ENCODE measurements at regions not wholly inside any gene's neighbourhood (a gene's known extent, or its start where the extent isn't known, plus 50 kb on each side); places are given as distances from the start of the nearest gene placed in this dataset.

DNA sequence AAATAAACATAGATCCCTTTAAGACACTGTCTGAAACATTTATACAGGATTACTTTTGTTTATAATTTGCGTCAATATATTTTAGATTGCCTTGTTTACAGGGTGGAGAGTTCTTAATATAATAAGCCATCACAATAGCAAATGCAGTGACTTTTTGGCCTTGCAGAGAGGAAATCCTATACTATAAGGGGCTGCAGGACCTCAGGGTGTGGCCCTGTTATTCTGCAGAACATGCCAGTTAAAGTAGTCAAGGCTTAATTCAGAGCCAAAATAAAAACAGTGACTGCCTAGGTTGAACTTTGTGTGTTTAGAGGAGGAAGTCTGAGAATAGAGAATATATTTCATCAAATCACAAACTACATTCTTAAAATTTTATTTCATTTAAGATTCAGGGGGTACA lies 381.6 kb downstream of the DUSP6 start:
- H3K9ac ChIP-seq (ENCODE audit: low read depth, low read length): no peak overlapping the region
- no peaks in the 10 kb centered on the region for H3K9me3 ChIP-seq (ENCODE audit: control insufficient read depth, insufficient read depth, low read length)
- H3K4me1 ChIP-seq (ENCODE audit: control insufficient read depth, insufficient read depth, low read length): no peaks in the 10 kb centered on the region
- H3K4me3 ChIP-seq (ENCODE audit: low read depth, low read length): no peak overlapping the region
- no peaks in the 10 kb centered on the region for H3K27me3 ChIP-seq (ENCODE audit: control insufficient read depth, insufficient read depth, low read length)
- H3K36me3 ChIP-seq (ENCODE audit: control insufficient read depth, insufficient read depth, low read length): no peaks in the 10 kb centered on the region

- no peaks in the 10 kb centered on the region for H3K4me1 ChIP-seq (ENCODE audit: control insufficient read depth, insufficient read depth, low read length)
- H3K4me3 ChIP-seq (ENCODE audit: low read depth, low read length): no peak overlapping the region
- H3K9ac ChIP-seq (ENCODE audit: low read depth, low read length): no peak overlapping the region
- no peaks in the 10 kb centered on the region for H3K27me3 ChIP-seq (ENCODE audit: control insufficient read depth, insufficient read depth, low read length)
- no peaks in the 10 kb centered on the region for H3K9me3 ChIP-seq (ENCODE audit: control insufficient read depth, insufficient read depth, low read length)
- no peaks in the 10 kb centered on the region for H3K36me3 ChIP-seq (ENCODE audit: control insufficient read depth, insufficient read depth, low read length)
Measured at GRCh38 chr12:88969127-88969526, 383.2 kb downstream of the DUSP6 start.

GRCh38 chr12:88960213-88960878 lies 380.1 kb upstream of the KITLG start:
- Histone ChIP-seq H3K9me3 (ENCODE audit: control insufficient read depth, insufficient read depth, low read length) (no peaks in the 10 kb centered on the region), H3K9ac (ENCODE audit: low read depth, low read length) (no peak overlapping the region), H3K36me3 (ENCODE audit: control insufficient read depth, insufficient read depth, low read length) (no peaks in the 10 kb centered on the region), H3K4me3 (ENCODE audit: low read depth, low read length) (no peak overlapping the region), H3K27me3 (ENCODE audit: control insufficient read depth, insufficient read depth, low read length) (peaks cover 4% of the 10 kb centered on the region), H3K4me1 (ENCODE audit: control insufficient read depth, insufficient read depth, low read length) (peaks cover 19% of the 10 kb centered on the region)

DNA sequence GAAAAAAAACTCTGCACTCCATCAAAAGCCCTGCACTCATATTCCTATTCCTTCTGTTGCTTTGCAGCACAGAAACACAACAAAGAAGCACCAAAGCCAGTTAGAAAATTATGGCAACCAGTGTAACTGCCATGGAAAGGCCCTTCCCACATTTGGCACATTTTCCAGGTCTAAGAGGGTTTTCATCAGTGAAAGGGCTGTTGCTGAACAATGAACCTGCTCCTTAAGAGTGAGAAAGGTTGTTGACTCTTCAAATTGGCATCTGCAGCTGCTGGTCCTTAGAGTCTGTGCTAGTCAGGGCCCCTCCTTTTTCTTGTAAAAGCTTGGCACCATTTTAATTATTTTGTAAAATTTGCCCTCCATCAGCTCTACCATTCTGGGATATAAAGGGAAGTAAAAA lies 378.7 kb upstream of the KITLG start:
- Histone ChIP-seq H3K4me1 (ENCODE audit: control insufficient read depth, insufficient read depth, low read length) (peaks cover 24% of the 10 kb centered on the region), H3K9ac (ENCODE audit: low read depth, low read length) (no peak overlapping the region), H3K27me3 (ENCODE audit: control insufficient read depth, insufficient read depth, low read length) (peaks cover 13% of the 10 kb centered on the region), H3K4me3 (ENCODE audit: low read depth, low read length) (no peak overlapping the region), H3K9me3 (ENCODE audit: control insufficient read depth, insufficient read depth, low read length) (no peaks in the 10 kb centered on the region), H3K36me3 (ENCODE audit: control insufficient read depth, insufficient read depth, low read length) (no peaks in the 10 kb centered on the region)

- no peak overlapping the region for H3K9ac ChIP-seq (ENCODE audit: low read depth, low read length)
- H3K9me3 ChIP-seq (ENCODE audit: control insufficient read depth, insufficient read depth, low read length): no peaks in the 10 kb centered on the region
- H3K4me1 ChIP-seq (ENCODE audit: control insufficient read depth, insufficient read depth, low read length): peaks cover 24% of the 10 kb centered on the region
- H3K27me3 ChIP-seq (ENCODE audit: control insufficient read depth, insufficient read depth, low read length): peaks cover 21% of the 10 kb centered on the region
- no peaks in the 10 kb centered on the region for H3K36me3 ChIP-seq (ENCODE audit: control insufficient read depth, insufficient read depth, low read length)
- no peak overlapping the region for H3K4me3 ChIP-seq (ENCODE audit: low read depth, low read length)
Measured at GRCh38 chr12:88958153-88958552, 377.9 kb upstream of the KITLG start.

GRCh38 chr12:88957358-88957757 lies 377.1 kb upstream of the KITLG start:
- Histone ChIP-seq H3K9me3 (ENCODE audit: control insufficient read depth, insufficient read depth, low read length) (no peaks in the 10 kb centered on the region), H3K9ac (ENCODE audit: low read depth, low read length) (no peak overlapping the region), H3K4me3 (ENCODE audit: low read depth, low read length) (no peak overlapping the region), H3K27me3 (ENCODE audit: control insufficient read depth, insufficient read depth, low read length) (peaks cover 26% of the 10 kb centered on the region), H3K4me1 (ENCODE audit: control insufficient read depth, insufficient read depth, low read length) (peaks cover 28% of the 10 kb centered on the region), H3K36me3 (ENCODE audit: control insufficient read depth, insufficient read depth, low read length) (no peaks in the 10 kb centered on the region)

DNA sequence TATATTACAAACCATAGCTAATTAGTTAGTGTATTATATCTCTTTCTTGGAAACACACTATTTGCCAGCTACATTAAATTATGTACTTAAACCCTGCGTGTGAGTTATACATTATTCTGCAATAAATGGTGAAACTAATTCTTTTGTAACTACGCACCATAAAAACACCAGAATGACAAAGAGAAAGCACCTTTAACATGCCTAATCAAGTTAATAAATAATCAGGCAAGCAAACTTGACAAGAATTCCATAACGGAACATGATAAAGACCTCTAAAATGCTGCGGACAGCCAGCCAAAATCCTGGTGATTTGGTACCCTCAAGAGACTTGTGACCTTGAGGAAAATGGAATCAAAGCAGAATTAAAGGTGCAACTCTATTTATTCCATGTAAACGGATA lies 375.3 kb upstream of the KITLG start:
- H3K9me3 ChIP-seq (ENCODE audit: control insufficient read depth, insufficient read depth, low read length): no peaks in the 10 kb centered on the region
- no peaks in the 10 kb centered on the region for H3K36me3 ChIP-seq (ENCODE audit: control insufficient read depth, insufficient read depth, low read length)
- H3K4me3 ChIP-seq (ENCODE audit: low read depth, low read length): no peak overlapping the region
- H3K27me3 ChIP-seq (ENCODE audit: control insufficient read depth, insufficient read depth, low read length): peaks cover 34% of the 10 kb centered on the region
- no peak overlapping the region for H3K9ac ChIP-seq (ENCODE audit: low read depth, low read length)
- H3K4me1 ChIP-seq (ENCODE audit: control insufficient read depth, insufficient read depth, low read length): peaks cover 32% of the 10 kb centered on the region

- H3K9me3 ChIP-seq (ENCODE audit: control insufficient read depth, insufficient read depth, low read length): no peaks in the 10 kb centered on the region
- no peak overlapping the region for H3K9ac ChIP-seq (ENCODE audit: low read depth, low read length)
- H3K4me3 ChIP-seq (ENCODE audit: low read depth, low read length): no peak overlapping the region
- peaks cover 18% of the 10 kb centered on the region for H3K4me1 ChIP-seq (ENCODE audit: control insufficient read depth, insufficient read depth, low read length)
- H3K27me3 ChIP-seq (ENCODE audit: control insufficient read depth, insufficient read depth, low read length): peaks cover 37% of the 10 kb centered on the region
- no peaks in the 10 kb centered on the region for H3K36me3 ChIP-seq (ENCODE audit: control insufficient read depth, insufficient read depth, low read length)
Measured at GRCh38 chr12:88953029-88953586, 372.8 kb upstream of the KITLG start.

GRCh38 chr12:88952562-88952942 lies 372.3 kb upstream of the KITLG start:
- H3K9ac ChIP-seq (ENCODE audit: low read depth, low read length): no peak overlapping the region
- no peak overlapping the region for H3K4me3 ChIP-seq (ENCODE audit: low read depth, low read length)
- H3K27me3 ChIP-seq (ENCODE audit: control insufficient read depth, insufficient read depth, low read length): peaks cover 37% of the 10 kb centered on the region
- H3K36me3 ChIP-seq (ENCODE audit: control insufficient read depth, insufficient read depth, low read length): no peaks in the 10 kb centered on the region
- H3K4me1 ChIP-seq (ENCODE audit: control insufficient read depth, insufficient read depth, low read length): peaks cover 13% of the 10 kb centered on the region
- H3K9me3 ChIP-seq (ENCODE audit: control insufficient read depth, insufficient read depth, low read length): no peaks in the 10 kb centered on the region

DNA sequence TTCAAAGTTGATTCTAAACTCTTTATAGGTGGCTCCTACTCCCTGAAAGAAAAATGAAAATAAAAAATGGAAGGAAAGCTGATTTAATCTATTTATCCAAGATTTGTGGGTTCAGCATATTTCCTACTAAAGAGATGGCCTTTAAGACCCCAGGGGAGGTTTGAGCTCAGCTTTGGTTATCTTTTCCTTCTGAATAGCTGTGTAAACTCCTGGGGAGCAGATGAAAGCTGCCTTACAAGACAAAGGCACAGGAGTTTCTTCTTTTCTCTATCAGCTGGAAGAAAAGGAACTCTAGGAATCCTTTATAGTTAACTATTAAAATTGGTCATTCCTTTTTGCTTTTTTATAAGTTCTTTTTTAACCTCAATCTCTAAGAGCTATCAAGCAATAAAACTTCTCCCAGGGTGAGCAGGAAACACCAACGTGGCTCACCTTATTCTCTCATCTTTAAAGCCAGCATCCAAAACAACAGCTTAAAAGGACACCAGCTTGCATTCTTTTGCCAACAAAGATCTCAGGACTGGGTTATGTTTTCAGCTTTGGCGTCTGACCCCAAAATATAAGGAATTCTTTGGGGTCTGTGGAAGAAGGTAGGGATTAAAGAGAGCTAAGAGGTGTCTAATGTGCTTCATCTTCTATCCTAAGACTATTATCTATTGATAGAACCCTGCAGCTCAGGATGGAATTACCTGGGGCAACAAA lies 371.7 kb upstream of the KITLG start:
- H3K27me3 ChIP-seq (ENCODE audit: control insufficient read depth, insufficient read depth, low read length): peaks cover 37% of the 10 kb centered on the region
- no peak overlapping the region for H3K9ac ChIP-seq (ENCODE audit: low read depth, low read length)
- H3K36me3 ChIP-seq (ENCODE audit: control insufficient read depth, insufficient read depth, low read length): no peaks in the 10 kb centered on the region
- peaks cover 13% of the 10 kb centered on the region for H3K4me1 ChIP-seq (ENCODE audit: control insufficient read depth, insufficient read depth, low read length)
- H3K4me3 ChIP-seq (ENCODE audit: low read depth, low read length): no peak overlapping the region
- no peaks in the 10 kb centered on the region for H3K9me3 ChIP-seq (ENCODE audit: control insufficient read depth, insufficient read depth, low read length)

DNA sequence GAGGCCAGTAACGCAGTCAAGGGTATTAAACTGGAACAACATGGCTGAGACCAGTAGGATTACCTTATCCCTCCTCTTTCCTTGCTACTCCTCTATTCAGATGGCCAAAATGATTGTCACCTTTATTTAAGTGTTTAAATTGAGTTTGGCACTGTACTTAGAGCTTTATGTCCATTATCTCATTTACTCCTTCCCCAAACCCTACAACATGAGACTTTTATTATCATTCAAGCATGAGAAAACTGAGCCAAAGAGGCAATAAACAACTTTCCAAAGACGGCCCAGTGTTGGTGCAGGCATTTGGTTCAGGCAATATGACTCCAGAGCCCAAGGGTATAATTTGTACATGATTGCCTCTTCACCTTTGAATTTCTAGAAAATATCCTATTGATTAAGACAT lies 370.9 kb upstream of the KITLG start:
- no peaks in the 10 kb centered on the region for H3K36me3 ChIP-seq (ENCODE audit: control insufficient read depth, insufficient read depth, low read length)
- no peak overlapping the region for H3K9ac ChIP-seq (ENCODE audit: low read depth, low read length)
- H3K4me1 ChIP-seq (ENCODE audit: control insufficient read depth, insufficient read depth, low read length): peaks cover 15% of the 10 kb centered on the region
- no peaks in the 10 kb centered on the region for H3K9me3 ChIP-seq (ENCODE audit: control insufficient read depth, insufficient read depth, low read length)
- H3K4me3 ChIP-seq (ENCODE audit: low read depth, low read length): no peak overlapping the region
- peaks cover 36% of the 10 kb centered on the region for H3K27me3 ChIP-seq (ENCODE audit: control insufficient read depth, insufficient read depth, low read length)

DNA sequence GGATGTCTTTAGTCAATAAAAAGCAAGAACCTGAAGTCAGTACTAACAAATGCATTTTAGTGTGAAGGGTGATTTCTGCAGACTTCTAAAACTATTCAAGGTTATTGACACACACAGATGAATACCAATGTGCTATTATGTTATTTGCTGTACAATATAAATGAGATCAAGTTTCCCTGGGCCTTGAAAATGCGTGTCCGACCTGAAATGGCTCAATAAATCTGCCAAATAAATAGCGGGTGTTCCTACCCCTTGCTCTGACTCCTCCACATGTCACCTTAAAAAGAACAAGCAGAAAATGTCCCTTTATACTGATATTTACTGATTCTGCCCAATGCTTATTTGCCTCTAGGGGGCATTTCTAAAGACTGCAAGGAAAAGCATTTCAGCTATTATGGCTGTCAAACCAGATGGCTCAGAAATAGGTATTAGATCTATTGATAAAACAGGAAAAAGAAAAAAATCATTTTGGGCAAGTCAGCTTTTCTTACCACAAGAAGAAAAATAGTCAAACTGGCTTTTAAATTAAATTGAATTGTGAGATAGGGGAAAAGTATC lies 367.3 kb upstream of the KITLG start:
- no peaks in the 10 kb centered on the region for H3K9me3 ChIP-seq (ENCODE audit: control insufficient read depth, insufficient read depth, low read length)
- H3K4me3 ChIP-seq (ENCODE audit: low read depth, low read length): no peak overlapping the region
- peaks cover 12% of the 10 kb centered on the region for H3K4me1 ChIP-seq (ENCODE audit: control insufficient read depth, insufficient read depth, low read length)
- no peaks in the 10 kb centered on the region for H3K36me3 ChIP-seq (ENCODE audit: control insufficient read depth, insufficient read depth, low read length)
- H3K9ac ChIP-seq (ENCODE audit: low read depth, low read length): no peak overlapping the region
- H3K27me3 ChIP-seq (ENCODE audit: control insufficient read depth, insufficient read depth, low read length): peaks cover 11% of the 10 kb centered on the region
